ENCODE measurements at regions not wholly inside any gene's neighbourhood (a gene's known extent, or its start where the extent isn't known, plus 50 kb on each side); places are given as distances from the start of the nearest gene placed in this dataset.

DNA sequence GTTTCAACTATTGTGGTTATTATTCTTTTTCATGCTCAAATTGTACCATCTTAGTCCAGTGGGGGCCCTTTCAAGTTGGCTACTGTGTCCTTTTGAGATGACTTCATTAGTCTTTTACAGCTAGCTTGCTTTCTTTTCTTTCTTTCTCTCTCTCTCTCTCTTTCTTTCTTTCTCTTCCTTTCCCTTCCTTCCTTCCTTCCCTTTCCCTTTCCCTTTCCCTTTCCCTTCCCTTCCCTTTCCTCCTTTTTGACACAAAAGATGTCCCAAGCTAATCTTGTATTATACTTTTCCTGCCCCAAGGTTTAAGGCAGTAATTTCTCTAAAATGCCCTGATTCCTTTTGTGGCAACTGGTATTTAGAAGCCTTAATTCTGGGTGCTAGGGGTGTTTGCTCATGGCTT lies 213.0 kb upstream of the TBC1D5 start:
- no peak for DNase-seq
- Histone ChIP-seq H3K4me3 (ENCODE audit: low read depth, low read length) (no peak overlapping the region), H3K36me3 (no peaks in the 10 kb centered on the region), H3K27ac (no peak overlapping the region), H3K9me3 (ENCODE audit: severe bottlenecking) (no peaks in the 10 kb centered on the region), H3K27me3 (ENCODE audit: insufficient read depth, low read depth, severe bottlenecking) (no peaks in the 10 kb centered on the region)
- TF ChIP-seq, protein P1, sequence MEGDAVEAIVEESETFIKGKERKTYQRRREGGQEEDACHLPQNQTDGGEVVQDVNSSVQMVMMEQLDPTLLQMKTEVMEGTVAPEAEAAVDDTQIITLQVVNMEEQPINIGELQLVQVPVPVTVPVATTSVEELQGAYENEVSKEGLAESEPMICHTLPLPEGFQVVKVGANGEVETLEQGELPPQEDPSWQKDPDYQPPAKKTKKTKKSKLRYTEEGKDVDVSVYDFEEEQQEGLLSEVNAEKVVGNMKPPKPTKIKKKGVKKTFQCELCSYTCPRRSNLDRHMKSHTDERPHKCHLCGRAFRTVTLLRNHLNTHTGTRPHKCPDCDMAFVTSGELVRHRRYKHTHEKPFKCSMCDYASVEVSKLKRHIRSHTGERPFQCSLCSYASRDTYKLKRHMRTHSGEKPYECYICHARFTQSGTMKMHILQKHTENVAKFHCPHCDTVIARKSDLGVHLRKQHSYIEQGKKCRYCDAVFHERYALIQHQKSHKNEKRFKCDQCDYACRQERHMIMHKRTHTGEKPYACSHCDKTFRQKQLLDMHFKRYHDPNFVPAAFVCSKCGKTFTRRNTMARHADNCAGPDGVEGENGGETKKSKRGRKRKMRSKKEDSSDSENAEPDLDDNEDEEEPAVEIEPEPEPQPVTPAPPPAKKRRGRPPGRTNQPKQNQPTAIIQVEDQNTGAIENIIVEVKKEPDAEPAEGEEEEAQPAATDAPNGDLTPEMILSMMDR (IDR thresholded peaks at IDR 0.05; ENCODE audit: low read depth, low read length), result no peak

DNA sequence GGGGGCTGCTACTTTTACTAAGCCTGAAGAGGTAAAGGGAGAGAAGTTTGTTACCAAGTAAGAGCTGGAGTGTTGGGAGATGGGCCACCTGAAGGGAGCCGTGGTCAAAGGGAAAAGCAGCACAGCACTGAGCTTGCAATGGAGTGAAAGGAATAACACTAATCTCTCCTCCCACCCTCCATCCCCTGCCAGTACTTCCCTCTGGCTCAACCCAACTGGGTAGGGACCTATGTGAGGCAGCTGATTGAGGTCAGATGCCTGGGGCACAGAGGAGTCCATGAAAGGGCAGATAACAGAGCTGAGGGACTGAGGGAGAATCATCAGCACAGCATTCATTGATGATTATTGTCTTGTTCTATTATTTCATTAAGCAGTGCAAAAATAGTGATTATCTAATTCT lies 212.4 kb upstream of the TBC1D5 start:
- Histone ChIP-seq H3K9me3 (ENCODE audit: severe bottlenecking) (no peaks in the 10 kb centered on the region), H3K27me3 (ENCODE audit: insufficient read depth, low read depth, severe bottlenecking) (no peaks in the 10 kb centered on the region), H3K4me3 (ENCODE audit: low read depth, low read length) (no peak overlapping the region), H3K36me3 (no peaks in the 10 kb centered on the region), H3K27ac (no peak overlapping the region)
- DNase-seq, result no peak
- TF ChIP-seq, protein P1 (IDR thresholded peaks at IDR 0.05; ENCODE audit: low read depth, low read length), result no peak

DNA sequence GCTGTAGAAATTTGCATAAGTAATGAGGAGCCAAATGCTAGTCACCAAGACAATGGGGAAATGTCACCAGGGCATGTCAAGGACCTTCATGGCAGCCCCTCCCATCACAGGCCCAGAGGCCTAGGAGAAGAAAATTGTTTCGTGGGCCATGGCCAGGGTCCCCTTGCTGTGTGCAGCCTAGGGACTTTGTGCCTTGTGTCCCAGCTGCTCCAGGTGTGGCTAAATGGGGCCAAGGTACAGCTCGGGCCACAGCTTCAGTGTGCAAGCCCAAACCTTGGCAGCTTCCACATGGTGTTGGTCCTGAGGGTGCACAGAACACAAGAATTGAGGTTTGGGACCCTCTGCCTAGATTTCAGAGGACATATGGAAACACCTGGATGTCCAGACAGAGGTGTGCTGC lies 208.8 kb upstream of the TBC1D5 start:
- H3K4me3 ChIP-seq (ENCODE audit: low read depth, low read length), result no peak overlapping the region
- DNase-seq, result no peak
- H3K9me3 ChIP-seq (ENCODE audit: severe bottlenecking), result no peaks in the 10 kb centered on the region
- H3K27me3 ChIP-seq (ENCODE audit: insufficient read depth, low read depth, severe bottlenecking), result no peaks in the 10 kb centered on the region
- H3K27ac ChIP-seq, result no peak overlapping the region
- no peaks in the 10 kb centered on the region for H3K36me3 ChIP-seq
- TF ChIP-seq, protein P1 (IDR thresholded peaks at IDR 0.05; ENCODE audit: low read depth, low read length), result no peak

DNA sequence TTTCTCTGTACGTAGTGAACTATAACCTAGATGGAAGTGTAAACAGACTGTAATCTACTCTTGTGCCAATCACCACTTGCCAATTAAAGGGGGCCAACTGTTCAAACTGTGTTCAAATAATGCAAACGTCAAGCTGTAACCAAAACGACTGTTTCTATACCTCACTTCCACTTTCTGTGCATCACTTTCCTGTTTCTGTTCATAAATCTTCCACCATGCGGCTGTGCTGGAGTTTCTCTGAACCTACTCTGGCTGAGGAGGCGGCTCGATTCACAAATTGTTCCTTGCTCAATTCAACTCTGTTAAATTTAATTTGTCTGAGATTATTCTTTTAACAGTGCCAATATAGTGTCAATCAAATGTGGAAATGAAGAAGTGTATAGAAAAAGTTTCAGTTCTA lies 206.7 kb upstream of the TBC1D5 start:
- Histone ChIP-seq H3K27me3 (ENCODE audit: insufficient read depth, low read depth, severe bottlenecking) (no peaks in the 10 kb centered on the region), H3K9me3 (ENCODE audit: severe bottlenecking) (no peaks in the 10 kb centered on the region), H3K27ac (no peak overlapping the region), H3K4me3 (ENCODE audit: low read depth, low read length) (no peak overlapping the region), H3K36me3 (no peaks in the 10 kb centered on the region)
- no peak for DNase-seq
- TF ChIP-seq, protein P1 (IDR thresholded peaks at IDR 0.05; ENCODE audit: low read depth, low read length), result no peak

DNA sequence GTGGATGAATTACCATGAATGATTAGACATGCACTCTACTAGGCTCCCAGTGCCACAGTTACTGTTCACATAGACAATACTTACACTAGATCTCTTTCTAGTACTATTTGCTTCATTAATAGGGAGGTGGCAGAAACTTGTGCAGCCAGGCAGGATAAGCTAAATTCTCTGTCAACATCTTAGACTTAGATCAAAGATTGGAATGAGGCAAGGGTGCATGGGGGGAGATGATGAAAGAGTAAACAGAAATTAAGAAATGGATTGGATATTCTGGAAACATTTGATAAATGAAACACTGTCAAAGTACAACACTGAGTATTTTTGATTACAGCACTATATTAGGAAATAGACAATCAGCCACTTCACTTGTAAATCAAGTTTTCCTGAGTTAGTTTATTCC lies 205.4 kb upstream of the TBC1D5 start:
- TF ChIP-seq, protein P1 (IDR thresholded peaks at IDR 0.05; ENCODE audit: low read depth, low read length), result no peak
- no peak for DNase-seq
- H3K9me3 ChIP-seq (ENCODE audit: severe bottlenecking), result no peaks in the 10 kb centered on the region
- no peak overlapping the region for H3K4me3 ChIP-seq (ENCODE audit: low read depth, low read length)
- no peaks in the 10 kb centered on the region for H3K27me3 ChIP-seq (ENCODE audit: insufficient read depth, low read depth, severe bottlenecking)
- H3K27ac ChIP-seq, result no peak overlapping the region
- H3K36me3 ChIP-seq, result no peaks in the 10 kb centered on the region

DNA sequence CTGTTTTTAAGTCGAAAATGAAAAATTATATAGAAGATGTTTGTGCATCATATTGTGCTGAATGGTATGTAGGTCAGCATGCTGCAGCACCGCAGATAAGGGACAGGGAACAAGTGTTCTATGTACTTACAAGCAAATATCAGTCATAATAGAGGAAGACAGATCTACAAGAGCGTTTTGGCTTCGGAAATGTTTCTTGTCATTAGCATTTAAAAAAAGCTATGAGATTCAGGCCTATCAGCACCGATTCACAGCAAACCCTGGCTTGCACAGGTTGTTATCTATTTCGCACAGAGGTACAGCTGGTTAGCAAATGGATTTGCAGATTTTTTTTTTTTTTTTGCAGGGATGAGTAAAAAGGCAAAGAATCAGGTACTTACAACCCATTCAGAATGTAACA lies 204.2 kb upstream of the TBC1D5 start:
- Histone ChIP-seq H3K27ac (no peak overlapping the region), H3K27me3 (ENCODE audit: insufficient read depth, low read depth, severe bottlenecking) (no peaks in the 10 kb centered on the region), H3K36me3 (no peaks in the 10 kb centered on the region), H3K9me3 (ENCODE audit: severe bottlenecking) (no peaks in the 10 kb centered on the region), H3K4me3 (ENCODE audit: low read depth, low read length) (no peak overlapping the region)
- TF ChIP-seq, protein P1 (IDR thresholded peaks at IDR 0.05; ENCODE audit: low read depth, low read length), result no peak
- no peak for DNase-seq
